ENCODE measurements at regions not wholly inside any gene's neighbourhood (a gene's known extent, or its start where the extent isn't known, plus 50 kb on each side); places are given as distances from the start of the nearest gene placed in this dataset.

GRCh38 chr13:107819071-107819470, 396.3 kb downstream of the LIG4 start:
- H3K9ac ChIP-seq (ENCODE audit: insufficient read depth in 1 of 2, low read depth in 2 of 2, low read length in 2 of 2), result no peak overlapping the region
- FAIRE-seq, result no peak
- POLR2A ChIA-PET, result no interaction called here
- WGBS (ENCODE audit: insufficient coverage, low coverage, missing lambda C conversion rate), result 0% methylated on average over 2 of the region's 2 CpGs
- H3K27me3 ChIP-seq (ENCODE audit: control insufficient read depth in 2 of 2, insufficient read depth in 2 of 2, low read length in 2 of 2), result no peaks in the 10 kb centered on the region
- H2AFZ ChIP-seq (ENCODE audit: low read depth, low read length), result no peak overlapping the region
- no peaks in the 10 kb centered on the region for H3K4me1 ChIP-seq (replicated peaks in 1 of 2; ENCODE audit: control insufficient read depth in 2 of 2, insufficient read depth in 2 of 2, low read length in 2 of 2)
- no peaks in the 10 kb centered on the region for H4K20me1 ChIP-seq (replicated peaks; ENCODE audit: control insufficient read depth, insufficient read depth, low read length)
- H3K4me2 ChIP-seq (ENCODE audit: insufficient read depth, low read length), result no peak overlapping the region
- TF ChIP-seq ZNF507 (tag; conservative IDR thresholded peaks at IDR 0.05), result no peak
- TF ChIP-seq PTBP1 (IDR thresholded peaks at IDR 0.05; ENCODE audit: low read depth, low read length), result no peak
- no peak for TF ChIP-seq ZFP36 (IDR thresholded peaks at IDR 0.05; ENCODE audit: low read depth, low read length, partially characterized antibody)
- no peak for TF ChIP-seq ELK3 (CRISPR knock-in tag; IDR thresholded peaks at IDR 0.05)
- no peak for TF ChIP-seq BRD4 (IDR thresholded peaks at IDR 0.05)
- no peak for TF ChIP-seq YY1 (IDR thresholded peaks at IDR 0.05; ENCODE audit: borderline replicate concordance in 1 of 3, control insufficient read depth in 1 of 3, extremely low read depth in 1 of 3, insufficient read depth in 3 of 3, insufficient read length in 1 of 3, insufficient replicate concordance in 2 of 3, low read depth in 1 of 3, low read length in 2 of 3)
- no peak for TF ChIP-seq POLR2AphosphoS2 (IDR thresholded peaks at IDR 0.05; ENCODE audit: low read length)
- no peak for ATAC-seq
- H3K9me3 ChIP-seq (replicated peaks; ENCODE audit: control insufficient read depth, insufficient read depth, low read depth, low read length), result no peaks in the 10 kb centered on the region
- H3K4me3 ChIP-seq, result no peak overlapping the region
- no peaks in the 10 kb centered on the region for H3K9me1 ChIP-seq (ENCODE audit: control insufficient read depth, insufficient read depth, low read length)
- intact Hi-C loops (cut with micrococcal nuclease) (no loop called here), in situ Hi-C loops (cut with MboI) (loop anchor here (25.0 kb wide), 1 partner anchor 243 kb away; no protein-coding TSS in a partner anchor)
- BruUV-seq (replicated peaks), result no TSS peak
- no peaks in the 10 kb centered on the region for H3K79me2 ChIP-seq (ENCODE audit: control insufficient read depth, insufficient read depth, low read length)
- no peak for DNase-seq (ENCODE audit: extremely low read depth in 1 of 4, low spot score in 3 of 4)
- no peaks in the 10 kb centered on the region for H3K36me3 ChIP-seq (ENCODE audit: control insufficient read depth, insufficient read depth, low read length)
- no peak overlapping the region for H3K27ac ChIP-seq (ENCODE audit: extremely low read depth, low read depth, low read length)
- CTCF ChIA-PET (ENCODE audit: low intra/inter-chr PET ratio), result no interaction called here

All from K562 (cell line).